Activated CD8-positive, alpha-beta memory T cell treated with anti-CD3 and anti-CD28 coated beads for 24 hours (primary cell): ENCODE measurements at regions not wholly inside any gene's neighbourhood (a gene's known extent, or its start where the extent isn't known, plus 50 kb on each side); places are given as distances from the start of the nearest gene placed in this dataset.

Experiments used
- DNase-seq: peaks from one replicate; pipeline ENCODE4 v3.0.0-alpha.2; 2020

GRCh38 chrX:39843318-39843717, 254.4 kb downstream of the BCOR start:
- DNase-seq = no peak

GRCh38 chrX:39845233-39845632, 252.5 kb downstream of the BCOR start:
- DNase-seq = no peak

GRCh38 chrX:39846460-39846859, 251.3 kb downstream of the BCOR start:
- no peak for DNase-seq

- no peak for DNase-seq
These were observed 249.5 kb downstream of the BCOR start for GRCh38 chrX:39848243-39848642.

GRCh38 chrX:39848900-39849299, 248.9 kb downstream of the BCOR start:
- no peak for DNase-seq

- no peak for DNase-seq
These were observed 247.5 kb downstream of the BCOR start for GRCh38 chrX:39850209-39850608.

GRCh38 chrX:39850630-39851152, 247.1 kb downstream of the BCOR start:
- no peak for DNase-seq

GRCh38 chrX:39851745-39852455, 245.9 kb downstream of the BCOR start:
- no peak for DNase-seq

- no peak for DNase-seq
These were observed 245.3 kb downstream of the BCOR start for GRCh38 chrX:39852491-39852890.

- no peak for DNase-seq
These were observed 244.2 kb downstream of the BCOR start for GRCh38 chrX:39853417-39854030.

- DNase-seq = peak; percentile 88
These were observed 242.7 kb downstream of the BCOR start for GRCh38 chrX:39854772-39855747.

- DNase-seq = peak; percentile 87
These were observed 242.0 kb downstream of the BCOR start for GRCh38 chrX:39855748-39856129.

- DNase-seq = no peak
These were observed 241.2 kb downstream of the BCOR start for GRCh38 chrX:39856472-39857121.

- no peak for DNase-seq
These were observed 240.0 kb downstream of the BCOR start for GRCh38 chrX:39857780-39858179.

- peak; percentile 88 for DNase-seq
These were observed 237.5 kb downstream of the BCOR start for GRCh38 chrX:39859991-39860861.

GRCh38 chrX:39862963-39863362, 234.8 kb downstream of the BCOR start:
- DNase-seq = no peak

- DNase-seq = no peak
These were observed 231.5 kb downstream of the BCOR start for GRCh38 chrX:39866229-39866628.

GRCh38 chrX:39869846-39870601, 227.7 kb downstream of the BCOR start:
- peak; percentile 88 for DNase-seq

- no peak for DNase-seq
These were observed 226.1 kb downstream of the BCOR start for GRCh38 chrX:39871648-39872047.

GRCh38 chrX:39873117-39873516, 224.6 kb downstream of the BCOR start:
- no peak for DNase-seq
